ENCODE measurements at regions not wholly inside any gene's neighbourhood (a gene's known extent, or its start where the extent isn't known, plus 50 kb on each side); places are given as distances from the start of the nearest gene placed in this dataset.

GRCh38 chr6:159540883-159541282 lies 152.2 kb downstream of the SOD2 start:
- H3K9ac ChIP-seq (ENCODE audit: insufficient read depth in 1 of 2, low read depth in 2 of 2, low read length in 2 of 2): no peak overlapping the region
- ChIA-PET POLR2A (no interaction called here), CTCF (ENCODE audit: low intra/inter-chr PET ratio) (no interaction called here)
- peaks cover 0 to 14% of the 10 kb centered on the region in 2 experiments; a peak in 3 of 5 replicates for H3K27me3 ChIP-seq (ENCODE audit: control insufficient read depth in 2 of 2, insufficient read depth in 2 of 2, low read length in 2 of 2)
- no peak overlapping the region for H2AFZ ChIP-seq (ENCODE audit: low read depth, low read length)
- H3K9me3 ChIP-seq (replicated peaks; ENCODE audit: control insufficient read depth, insufficient read depth, low read depth, low read length): no peaks in the 10 kb centered on the region
- no peak overlapping the region for H3K4me3 ChIP-seq
- TF ChIP-seq ZNF644 (tag; IDR thresholded peaks at IDR 0.05; ENCODE audit: low read depth): no peak
- TF ChIP-seq, protein P1, sequence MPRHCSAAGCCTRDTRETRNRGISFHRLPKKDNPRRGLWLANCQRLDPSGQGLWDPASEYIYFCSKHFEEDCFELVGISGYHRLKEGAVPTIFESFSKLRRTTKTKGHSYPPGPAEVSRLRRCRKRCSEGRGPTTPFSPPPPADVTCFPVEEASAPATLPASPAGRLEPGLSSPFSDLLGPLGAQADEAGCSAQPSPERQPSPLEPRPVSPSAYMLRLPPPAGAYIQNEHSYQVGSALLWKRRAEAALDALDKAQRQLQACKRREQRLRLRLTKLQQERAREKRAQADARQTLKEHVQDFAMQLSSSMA (CRISPR knock-in tag; IDR thresholded peaks at IDR 0.05): no peak
- no peak for TF ChIP-seq ZNF41 (CRISPR knock-in tag; conservative IDR thresholded peaks at IDR 0.05)
- TF ChIP-seq, protein P2, sequence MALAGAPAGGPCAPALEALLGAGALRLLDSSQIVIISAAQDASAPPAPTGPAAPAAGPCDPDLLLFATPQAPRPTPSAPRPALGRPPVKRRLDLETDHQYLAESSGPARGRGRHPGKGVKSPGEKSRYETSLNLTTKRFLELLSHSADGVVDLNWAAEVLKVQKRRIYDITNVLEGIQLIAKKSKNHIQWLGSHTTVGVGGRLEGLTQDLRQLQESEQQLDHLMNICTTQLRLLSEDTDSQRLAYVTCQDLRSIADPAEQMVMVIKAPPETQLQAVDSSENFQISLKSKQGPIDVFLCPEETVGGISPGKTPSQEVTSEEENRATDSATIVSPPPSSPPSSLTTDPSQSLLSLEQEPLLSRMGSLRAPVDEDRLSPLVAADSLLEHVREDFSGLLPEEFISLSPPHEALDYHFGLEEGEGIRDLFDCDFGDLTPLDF (CRISPR knock-in tag; IDR thresholded peaks at IDR 0.05): no peak
- TF ChIP-seq, protein P3, sequence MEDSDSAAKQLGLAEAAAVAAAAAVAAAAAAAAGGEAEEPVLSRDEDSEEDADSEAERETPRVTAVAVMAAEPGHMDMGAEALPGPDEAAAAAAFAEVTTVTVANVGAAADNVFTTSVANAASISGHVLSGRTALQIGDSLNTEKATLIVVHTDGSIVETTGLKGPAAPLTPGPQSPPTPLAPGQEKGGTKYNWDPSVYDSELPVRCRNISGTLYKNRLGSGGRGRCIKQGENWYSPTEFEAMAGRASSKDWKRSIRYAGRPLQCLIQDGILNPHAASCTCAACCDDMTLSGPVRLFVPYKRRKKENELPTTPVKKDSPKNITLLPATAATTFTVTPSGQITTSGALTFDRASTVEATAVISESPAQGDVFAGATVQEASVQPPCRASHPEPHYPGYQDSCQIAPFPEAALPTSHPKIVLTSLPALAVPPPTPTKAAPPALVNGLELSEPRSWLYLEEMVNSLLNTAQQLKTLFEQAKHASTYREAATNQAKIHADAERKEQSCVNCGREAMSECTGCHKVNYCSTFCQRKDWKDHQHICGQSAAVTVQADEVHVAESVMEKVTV (CRISPR knock-in tag; IDR thresholded peaks at IDR 0.05): no peak
- no peak for TF ChIP-seq NEUROD1 (IDR thresholded peaks at IDR 0.05; ENCODE audit: borderline replicate concordance, low read depth, low read length, partially characterized antibody)
- TF ChIP-seq FOXK1 (CRISPR knock-in tag; IDR thresholded peaks at IDR 0.05; ENCODE audit: borderline replicate concordance): no peak
- no peak for TF ChIP-seq HDAC2 (IDR thresholded peaks at IDR 0.05)
- TF ChIP-seq MBD1 (CRISPR knock-in tag; IDR thresholded peaks at IDR 0.05): no peak
- no peak for TF ChIP-seq KAT7 (CRISPR knock-in tag; IDR thresholded peaks at IDR 0.05; ENCODE audit: borderline replicate concordance)
- TF ChIP-seq CEBPZ (IDR thresholded peaks at IDR 0.05; ENCODE audit: borderline replicate concordance, low read depth, low read length): no peak
- TF ChIP-seq ZNF175 (CRISPR knock-in tag; IDR thresholded peaks at IDR 0.05; ENCODE audit: low read depth): no peak
- no peak for TF ChIP-seq NR3C1 (CRISPR knock-in tag; IDR thresholded peaks at IDR 0.05)
- no peak for ATAC-seq
- no peaks in the 10 kb centered on the region for H3K9me1 ChIP-seq (ENCODE audit: control insufficient read depth, insufficient read depth, low read length)
- BruUV-seq (replicated peaks): no TSS peak
- no peak overlapping the region for H3K4me2 ChIP-seq (ENCODE audit: insufficient read depth, low read length)
- FAIRE-seq: no peak
- WGBS (ENCODE audit: insufficient coverage, low coverage, missing lambda C conversion rate): 0% methylated on average over 6 of the region's 6 CpGs
- H3K27ac ChIP-seq (ENCODE audit: extremely low read depth, low read depth, low read length): no peak overlapping the region
- no peaks in the 10 kb centered on the region for H3K36me3 ChIP-seq (ENCODE audit: control insufficient read depth, insufficient read depth, low read length)
- DNase-seq (ENCODE audit: extremely low read depth in 1 of 4, low spot score in 3 of 4): no peak
- H3K79me2 ChIP-seq (ENCODE audit: control insufficient read depth, insufficient read depth, low read length): no peaks in the 10 kb centered on the region
- no peaks in the 10 kb centered on the region for H4K20me1 ChIP-seq (replicated peaks; ENCODE audit: control insufficient read depth, insufficient read depth, low read length)
- in situ Hi-C loops (cut with MboI): no loop called here
- H3K4me1 ChIP-seq (replicated peaks in 1 of 2; ENCODE audit: control insufficient read depth in 2 of 2, insufficient read depth in 2 of 2, low read length in 2 of 2): no peaks in the 10 kb centered on the region
- intact Hi-C loops (cut with micrococcal nuclease): no loop called here

All from K562 (cell line).